ENCODE measurements at regions not wholly inside any gene's neighbourhood (a gene's known extent, or its start where the extent isn't known, plus 50 kb on each side); places are given as distances from the start of the nearest gene placed in this dataset.

- Histone ChIP-seq H3K79me2 (ENCODE audit: control insufficient read depth, insufficient read depth, low read length) (no peaks in the 10 kb centered on the region), H3K9me3 (ENCODE audit: control insufficient read depth, insufficient read depth, low read depth, low read length) (no peaks in the 10 kb centered on the region), H3K27me3 (ENCODE audit: control insufficient read depth, insufficient read depth, low read length) (no peaks in the 10 kb centered on the region), H4K20me1 (ENCODE audit: control insufficient read depth, extremely low read depth, insufficient read depth, low read length) (no peaks in the 10 kb centered on the region), H3K4me1 (ENCODE audit: control insufficient read depth, extremely low read depth, insufficient read depth, low read length) (no peaks in the 10 kb centered on the region), H2AFZ (ENCODE audit: low read length) (peak overlapping the region; percentile 52), H3K27ac (ENCODE audit: insufficient read depth, low read length) (no peak overlapping the region), H3K4me2 (ENCODE audit: extremely low read depth, insufficient read depth, low read length) (no peak overlapping the region), H3K4me3 (replicated peaks in 1 of 4; ENCODE audit: control extremely low read depth in 1 of 4, insufficient read depth in 1 of 4, low read depth in 3 of 4, low read length in 4 of 4) (no peak overlapping the region), H3K9ac (ENCODE audit: insufficient read depth, low read length) (no peak overlapping the region), H3K36me3 (ENCODE audit: control insufficient read depth, insufficient read depth, low read length) (no peaks in the 10 kb centered on the region)
- TF ChIP-seq EZH2 (IDR thresholded peaks at IDR 0.05; ENCODE audit: low read length, missing control alignments) (no peak), CTCF (conservative IDR thresholded peaks at IDR 0.05 in 1 of 2, IDR thresholded peaks at IDR 0.05 in 1 of 2; ENCODE audit: low read depth in 1 of 2, low read length in 2 of 2) (peak; percentile 11 to 40)
- peak; percentile 55 to 69 for DNase-seq (ENCODE audit: low read depth in 2 of 2)
Measured at GRCh38 chr12:59164991-59165718, 244.9 kb upstream of the LRIG3 start.

DNA sequence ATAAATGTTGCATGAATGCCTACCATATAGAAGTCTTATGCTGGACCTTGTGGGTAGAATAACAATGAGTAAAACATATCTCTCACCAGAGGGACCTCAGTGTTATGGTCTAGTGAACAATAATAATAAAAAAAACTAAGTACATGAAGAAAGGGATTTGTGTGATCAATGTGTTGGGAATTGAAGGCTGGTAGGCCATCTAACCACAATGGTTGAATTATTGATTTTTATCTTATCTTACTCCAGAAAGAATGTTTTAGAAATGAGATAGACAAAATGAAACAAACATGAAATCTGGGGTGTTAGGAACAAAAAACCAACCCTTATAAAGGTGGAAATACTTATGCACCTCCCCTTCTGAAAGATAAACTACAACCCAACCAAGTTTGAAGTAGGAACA lies 243.9 kb upstream of the LRIG3 start:
- H3K9ac ChIP-seq (ENCODE audit: insufficient read depth, low read length) = no peak overlapping the region
- no peaks in the 10 kb centered on the region for H3K36me3 ChIP-seq (ENCODE audit: control insufficient read depth, insufficient read depth, low read length)
- H2AFZ ChIP-seq (ENCODE audit: low read length) = peak overlapping the region; percentile 27
- H3K27ac ChIP-seq (ENCODE audit: insufficient read depth, low read length) = no peak overlapping the region
- no peaks in the 10 kb centered on the region for H3K27me3 ChIP-seq (ENCODE audit: control insufficient read depth, insufficient read depth, low read length)
- TF ChIP-seq EZH2 (IDR thresholded peaks at IDR 0.05; ENCODE audit: low read length, missing control alignments) (no peak), CTCF (conservative IDR thresholded peaks at IDR 0.05 in 1 of 2, IDR thresholded peaks at IDR 0.05 in 1 of 2; ENCODE audit: low read depth in 1 of 2, low read length in 2 of 2) (no peak)
- H3K4me1 ChIP-seq (ENCODE audit: control insufficient read depth, extremely low read depth, insufficient read depth, low read length) = no peaks in the 10 kb centered on the region
- H4K20me1 ChIP-seq (ENCODE audit: control insufficient read depth, extremely low read depth, insufficient read depth, low read length) = no peaks in the 10 kb centered on the region
- no peak overlapping the region for H3K4me2 ChIP-seq (ENCODE audit: extremely low read depth, insufficient read depth, low read length)
- no peaks in the 10 kb centered on the region for H3K79me2 ChIP-seq (ENCODE audit: control insufficient read depth, insufficient read depth, low read length)
- H3K4me3 ChIP-seq (replicated peaks in 1 of 4; ENCODE audit: control extremely low read depth in 1 of 4, insufficient read depth in 1 of 4, low read depth in 3 of 4, low read length in 4 of 4) = no peak overlapping the region
- no peaks in the 10 kb centered on the region for H3K9me3 ChIP-seq (ENCODE audit: control insufficient read depth, insufficient read depth, low read depth, low read length)
- peak in 1 of 2 donors; percentile 78 for DNase-seq (ENCODE audit: low read depth in 2 of 2)

DNA sequence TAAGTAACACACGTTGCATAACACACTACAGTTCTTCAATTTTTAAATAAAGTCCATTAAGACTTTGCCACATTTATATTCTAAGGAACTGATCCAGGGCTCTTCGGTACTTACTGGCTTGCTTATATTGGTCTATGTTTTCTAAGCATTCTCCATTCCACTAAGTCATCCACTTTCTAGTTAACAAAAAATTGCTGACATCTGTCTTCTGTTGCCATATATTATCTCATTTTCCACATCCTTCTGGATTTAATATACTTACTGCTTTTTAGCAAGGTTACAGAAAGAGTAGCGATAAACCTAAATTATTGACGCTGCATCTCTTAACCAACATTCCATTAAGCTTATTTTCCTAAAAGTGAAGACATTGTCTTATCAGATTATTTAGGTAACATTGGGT lies 238.4 kb upstream of the LRIG3 start:
- Histone ChIP-seq H3K4me3 (replicated peaks in 1 of 4; ENCODE audit: control extremely low read depth in 1 of 4, insufficient read depth in 1 of 4, low read depth in 3 of 4, low read length in 4 of 4) (no peak overlapping the region), H4K20me1 (ENCODE audit: control insufficient read depth, extremely low read depth, insufficient read depth, low read length) (no peaks in the 10 kb centered on the region), H3K9me3 (ENCODE audit: control insufficient read depth, insufficient read depth, low read depth, low read length) (no peaks in the 10 kb centered on the region), H3K79me2 (ENCODE audit: control insufficient read depth, insufficient read depth, low read length) (no peaks in the 10 kb centered on the region), H2AFZ (ENCODE audit: low read length) (no peak overlapping the region), H3K36me3 (ENCODE audit: control insufficient read depth, insufficient read depth, low read length) (no peaks in the 10 kb centered on the region), H3K4me2 (ENCODE audit: extremely low read depth, insufficient read depth, low read length) (no peak overlapping the region), H3K27me3 (ENCODE audit: control insufficient read depth, insufficient read depth, low read length) (no peaks in the 10 kb centered on the region), H3K9ac (ENCODE audit: insufficient read depth, low read length) (no peak overlapping the region), H3K27ac (ENCODE audit: insufficient read depth, low read length) (no peak overlapping the region), H3K4me1 (ENCODE audit: control insufficient read depth, extremely low read depth, insufficient read depth, low read length) (no peaks in the 10 kb centered on the region)
- TF ChIP-seq CTCF (conservative IDR thresholded peaks at IDR 0.05 in 1 of 2, IDR thresholded peaks at IDR 0.05 in 1 of 2; ENCODE audit: low read depth in 1 of 2, low read length in 2 of 2) = no peak
- TF ChIP-seq EZH2 (IDR thresholded peaks at IDR 0.05; ENCODE audit: low read length, missing control alignments) = no peak
- no peak for DNase-seq (ENCODE audit: low read depth in 2 of 2)
